Heart right ventricle (tissue), 16 donors: ENCODE measurements at regions not wholly inside any gene's neighbourhood (a gene's known extent, or its start where the extent isn't known, plus 50 kb on each side); places are given as distances from the start of the nearest gene placed in this dataset.
A peak's percentile ranks its signal among the peaks of the same experiment; 100 is the strongest.

Source experiments
- ATAC-seq, 8 donors: fragments of 200-7000 bp; cut with Tn5 transposase; one replicate each; pipeline ENCODE4 v1.9.1; 2020; ENCODE audit warnings: mild to moderate bottlenecking in 8 of 8, moderate library complexity in 8 of 8, moderate number of reproducible peaks in 1 of 8
- DNase-seq, 2 donors: peaks; one replicate each; pipeline ENCODE4 v3.0.0-alpha.2; 2020
- H3K27ac ChIP-seq, 10 donors: fragments of 200-600 bp; sonication (generic) in 2 of 10; one replicate each; pipeline versions ENCODE4 v1.5.0 to v1.8.0; 2020 to 2022; ENCODE audit warnings: mild to moderate bottlenecking in 3 of 10
- H3K27me3 ChIP-seq, 7 donors: fragments of 200-600 bp; one replicate each; pipeline ENCODE4 v1.8.0; 2021 to 2022; ENCODE audit warnings: mild to moderate bottlenecking in 2 of 7
- H3K36me3 ChIP-seq, 9 donors: fragments of 200-600 bp; sonication (generic) in 1 of 9; one replicate each; pipeline versions ENCODE4 v1.5.0 to v1.8.0; 2020 to 2022; ENCODE audit warnings: mild to moderate bottlenecking in 2 of 9
- H3K4me1 ChIP-seq, 9 donors: fragments of 200-600 bp; sonication (generic) in 1 of 9; one replicate each; pipeline versions ENCODE4 v1.5.0 to v1.8.0; 2020 to 2022; ENCODE audit warnings: mild to moderate bottlenecking in 4 of 9
- H3K4me3 ChIP-seq, 10 donors: fragments of 200-600 bp; sonication (generic) in 2 of 10; one replicate each; pipeline versions ENCODE4 v1.5.0 to v1.8.0; 2020 to 2022; ENCODE audit warnings: mild to moderate bottlenecking in 7 of 10, moderate library complexity in 2 of 10
- H3K9me3 ChIP-seq, 11 donors: fragments of 200-600 bp in 10 of 11; sonication (generic) in 2 of 11; one replicate each; pipeline versions ENCODE4 v1.5.0 to v1.8.0; 2013 to 2022; ENCODE audit warnings: mild to moderate bottlenecking in 2 of 11, control low read depth in 1 of 11, moderate library complexity in 1 of 11
- CTCF ChIP-seq, 9 donors: fragments of 200-600 bp; sonication (generic) in 2 of 9; IDR thresholded peaks; one replicate each; pipeline versions ENCODE4 v1.5.0 to v1.8.0; 2021 to 2022; ENCODE audit warnings: antibody characterized with exemption in 9 of 9, mild to moderate bottlenecking in 5 of 9, moderate library complexity in 1 of 9
- WGBS, 2 donors: extraction: QIAGEN DNeasy Blood & Tissue Kit; methylation state at CpG; one replicate each; pipeline ENCODE4 v1.1.7; 2013; ENCODE audit warnings: inconsistent platforms in 1 of 2; 5-methylcytosine and 5-hydroxymethylcytosine counted together
- intact Hi-C, 10 donors: fragments of 100-400 bp; cut with DNase I; formaldehyde crosslinking; loops; one replicate each; pipeline versions ENCODE4 v1.11.1 to v1.14.2; 2022
- donor health status: Arrhythmogenic right ventricular cardiomyopathy.
- donor health status: ischemic (EF 13 %, LVEDD 7.1; RV severe dilation, severe dysfunction).
- donor health status: healthy with polysubstance abuse.
- donor health status: DM: no; HTN: yes; CAD: no.
- donor health status: DM: no; HTN: no; CAD: no.
- donor health status: ischemic (EF 25% LVEDD 6.9; RV normal size, moderate dysfunction).
- donor health status: ischemic (EF 25% LVEDD 5.7; RV mildly dilated, moderate dysfunction).
- donor health status: healthy.
- donor health status: DM: yes; HTN: yes; CAD: no.
- donor health status: Ischemic cardiomyopathy.
- donor health status: ischemic (EF 35%, LVEDD 5.7; RV mildly dilated, moderate dysfunction).
- donor health status: nonischemic (EF 11% LVEDD 7.7; RV severe dilation, severe dysfunction).
- donor health status: DM: yes; HTN: yes; CAD: no.
- donor health status: PGD.
- donor health status: ischemic (EF 29% LVEDD 5.4; RV normal size, mild dysfunction).
- donor health status: nonischemic (EF 23%, LVEDD 6.1; RV moderate dilation, normal function).

- WGBS, 2 donors, result 91 to 95% methylated on average over 2 of the region's 2 CpGs
- H3K27ac ChIP-seq, result no peak overlapping the region
- no peaks in the 10 kb centered on the region for H3K36me3 ChIP-seq
- no peaks in the 10 kb centered on the region for H3K9me3 ChIP-seq
- H3K4me1 ChIP-seq, result peaks cover 0 to 6% (median 0%) of the 10 kb centered on the region in 9 donors
- TF ChIP-seq CTCF (IDR thresholded peaks at IDR 0.05), result no peak
- ATAC-seq (no peak), DNase-seq (no peak)
- peaks cover 0 to 12% (median 0%) of the 10 kb centered on the region in 7 donors for H3K27me3 ChIP-seq
- intact Hi-C loops, result no loop called here
- no peak overlapping the region for H3K4me3 ChIP-seq
Observed at GRCh38 chr6:44717431-44717830, 329.9 kb downstream of the CDC5L start.

- peaks cover 0 to 5% (median 0%) of the 10 kb centered on the region in 7 donors for H3K27me3 ChIP-seq
Observed at GRCh38 chr6:44721954-44722578, 334.6 kb downstream of the CDC5L start.

GRCh38 chr6:44722736-44723135 is 335.2 kb downstream of the CDC5L start:
- no peak for DNase-seq
- intact Hi-C loops, result no loop called here
- H3K36me3 ChIP-seq, result no peaks in the 10 kb centered on the region
- 76 to 81% methylated on average over 1 of the region's 1 CpG for WGBS, 2 donors
- no peaks in the 10 kb centered on the region for H3K9me3 ChIP-seq
- no peak overlapping the region for H3K27ac ChIP-seq
- peaks cover 0 to 14% (median 0%) of the 10 kb centered on the region in 9 donors for H3K4me1 ChIP-seq
- no peak overlapping the region for H3K4me3 ChIP-seq
- peaks cover 0 to 5% (median 0%) of the 10 kb centered on the region in 7 donors for H3K27me3 ChIP-seq
- no peak for TF ChIP-seq CTCF (IDR thresholded peaks at IDR 0.05)
- no peak for ATAC-seq

More at GRCh38 chr6:44721954-44722578, 334.6 kb downstream of the CDC5L start:
- intact Hi-C loops, result no loop called here
- ATAC-seq, result peak in 3 of 8 donors; percentile 11 to 64 (median 63)
- DNase-seq, result no peak
- H3K9me3 ChIP-seq, result no peaks in the 10 kb centered on the region
- H3K27ac ChIP-seq, result no peak overlapping the region
- H3K4me3 ChIP-seq, result no peak overlapping the region
- no peak for TF ChIP-seq CTCF (IDR thresholded peaks at IDR 0.05)
- H3K36me3 ChIP-seq, result no peaks in the 10 kb centered on the region
- 62 to 70% methylated on average over 2 of the region's 2 CpGs for WGBS, 2 donors
- H3K4me1 ChIP-seq, result peaks cover 0 to 14% (median 0%) of the 10 kb centered on the region in 9 donors

- DNase-seq (no peak), ATAC-seq (no peak)
- Histone ChIP-seq H3K4me1 (peaks cover 0 to 14% (median 0%) of the 10 kb centered on the region in 9 donors), H3K4me3 (no peak overlapping the region), H3K9me3 (no peaks in the 10 kb centered on the region), H3K27me3 (peaks cover 0 to 12% (median 0%) of the 10 kb centered on the region in 7 donors), H3K36me3 (no peaks in the 10 kb centered on the region), H3K27ac (no peak overlapping the region)
- intact Hi-C loops, result no loop called here
- WGBS, 2 donors, result 74 to 85% methylated on average over 5 of the region's 5 CpGs
- no peak for TF ChIP-seq CTCF (IDR thresholded peaks at IDR 0.05)
Observed at GRCh38 chr6:44723439-44724197, 336.1 kb downstream of the CDC5L start.
